ENCODE measurements at regions not wholly inside any gene's neighbourhood (a gene's known extent, or its start where the extent isn't known, plus 50 kb on each side); places are given as distances from the start of the nearest gene placed in this dataset.
"Not testable (repeated sequence)": the region's sequence is repeated elsewhere in the genome, so short reads cannot be mapped to it uniquely, and the experiment has no call there.

- Histone ChIP-seq H3K4me1 (ENCODE audit: control insufficient read depth in 2 of 3, insufficient read depth in 2 of 3, low read depth in 1 of 3, low read length in 3 of 3) (peaks cover 0 to 6% (median 2%) of the 10 kb centered on the region in 3 donors), H3K36me3 (ENCODE audit: control insufficient read depth in 2 of 3, insufficient read depth in 3 of 3, low read length in 3 of 3) (no peaks in the 10 kb centered on the region), H3K4me3 (ENCODE audit: low read length in 3 of 3) (peak overlapping the region in 1 of 3 donors; percentile 91), H3K9me3 (ENCODE audit: control insufficient read depth in 2 of 3, insufficient read depth in 1 of 3, low read length in 3 of 3) (no peaks in the 10 kb centered on the region), H3K9ac (ENCODE audit: low read length in 3 of 3) (no peak overlapping the region), H3K27me3 (ENCODE audit: control insufficient read depth, insufficient read depth, low read length) (no peaks in the 10 kb centered on the region), H3K27ac (ENCODE audit: low read depth in 2 of 2, low read length in 2 of 2) (no peak overlapping the region)
- DNase-seq, result peak in 3 of 5 donors; percentile 30 to 53 (median 39)
- no peak for TF ChIP-seq CTCF (IDR thresholded peaks at IDR 0.05; ENCODE audit: borderline replicate concordance, extremely low read depth, insufficient read depth)
- FAIRE-seq, result no peak
- intact Hi-C loops (cut with DNase I), result no loop called here
Measured at GRCh38 chr9:97237311-97237786, 70.1 kb upstream of the CCDC180 start.

GRCh38 chr9:97233009-97233400 lies 74.5 kb upstream of the CCDC180 start:
- FAIRE-seq; H3K4me3 ChIP-seq (ENCODE audit: low read length in 3 of 3); H3K9me3 ChIP-seq (ENCODE audit: control insufficient read depth in 2 of 3, insufficient read depth in 1 of 3, low read length in 3 of 3); intact Hi-C loops (cut with DNase I); H3K27ac ChIP-seq (ENCODE audit: low read depth in 2 of 2, low read length in 2 of 2); H3K27me3 ChIP-seq (ENCODE audit: control insufficient read depth, insufficient read depth, low read length); H3K9ac ChIP-seq (ENCODE audit: low read length in 3 of 3); H3K36me3 ChIP-seq (ENCODE audit: control insufficient read depth in 2 of 3, insufficient read depth in 3 of 3, low read length in 3 of 3); DNase-seq; H3K4me1 ChIP-seq (ENCODE audit: control insufficient read depth in 2 of 3, insufficient read depth in 2 of 3, low read depth in 1 of 3, low read length in 3 of 3): not testable (repeated sequence)

- H3K4me3 ChIP-seq (ENCODE audit: low read length in 3 of 3); H3K27ac ChIP-seq (ENCODE audit: low read depth in 2 of 2, low read length in 2 of 2); DNase-seq; H3K27me3 ChIP-seq (ENCODE audit: control insufficient read depth, insufficient read depth, low read length); H3K9ac ChIP-seq (ENCODE audit: low read length in 3 of 3); FAIRE-seq; intact Hi-C loops (cut with DNase I); H3K4me1 ChIP-seq (ENCODE audit: control insufficient read depth in 2 of 3, insufficient read depth in 2 of 3, low read depth in 1 of 3, low read length in 3 of 3); H3K36me3 ChIP-seq (ENCODE audit: control insufficient read depth in 2 of 3, insufficient read depth in 3 of 3, low read length in 3 of 3); H3K9me3 ChIP-seq (ENCODE audit: control insufficient read depth in 2 of 3, insufficient read depth in 1 of 3, low read length in 3 of 3): not testable (repeated sequence)
Measured at GRCh38 chr9:97232060-97233008, 75.1 kb upstream of the CCDC180 start.

GRCh38 chr9:97222393-97222792 lies 85.1 kb upstream of the CCDC180 start:
- H3K4me1 ChIP-seq (ENCODE audit: control insufficient read depth in 2 of 3, insufficient read depth in 2 of 3, low read depth in 1 of 3, low read length in 3 of 3); H3K27ac ChIP-seq (ENCODE audit: low read depth in 2 of 2, low read length in 2 of 2); intact Hi-C loops (cut with DNase I); H3K4me3 ChIP-seq (ENCODE audit: low read length in 3 of 3); H3K9ac ChIP-seq (ENCODE audit: low read length in 3 of 3); FAIRE-seq; H3K36me3 ChIP-seq (ENCODE audit: control insufficient read depth in 2 of 3, insufficient read depth in 3 of 3, low read length in 3 of 3); H3K9me3 ChIP-seq (ENCODE audit: control insufficient read depth in 2 of 3, insufficient read depth in 1 of 3, low read length in 3 of 3): not testable (repeated sequence)
- peaks cover 19% of the 10 kb centered on the region for H3K27me3 ChIP-seq (ENCODE audit: control insufficient read depth, insufficient read depth, low read length)
- peak in 3 of 5 donors; percentile 30 to 48 (median 42) for DNase-seq

- Histone ChIP-seq H3K27me3 (ENCODE audit: control insufficient read depth, insufficient read depth, low read length) (peaks cover 19% of the 10 kb centered on the region), H3K4me3 (ENCODE audit: low read length in 3 of 3) (peak overlapping the region in 1 of 3 donors; percentile 49)
- H3K9me3 ChIP-seq (ENCODE audit: control insufficient read depth in 2 of 3, insufficient read depth in 1 of 3, low read length in 3 of 3); H3K36me3 ChIP-seq (ENCODE audit: control insufficient read depth in 2 of 3, insufficient read depth in 3 of 3, low read length in 3 of 3); H3K27ac ChIP-seq (ENCODE audit: low read depth in 2 of 2, low read length in 2 of 2); intact Hi-C loops (cut with DNase I); H3K4me1 ChIP-seq (ENCODE audit: control insufficient read depth in 2 of 3, insufficient read depth in 2 of 3, low read depth in 1 of 3, low read length in 3 of 3); FAIRE-seq; H3K9ac ChIP-seq (ENCODE audit: low read length in 3 of 3): not testable (repeated sequence)
- peak; percentile 86 to 91 (median 87) for DNase-seq
Measured at GRCh38 chr9:97221478-97222355, 85.7 kb upstream of the CCDC180 start.

All from kidney (tissue), 13 donors.